ENCODE measurements at regions not wholly inside any gene's neighbourhood (a gene's known extent, or its start where the extent isn't known, plus 50 kb on each side); places are given as distances from the start of the nearest gene placed in this dataset.

- 57 to 63% (median 60%) methylated on average over 10 of the region's 10 CpGs for WGBS, 3 donors
These were observed 87.9 kb upstream of the LINGO1 start for GRCh38 chr15:77720655-77721054.

GRCh38 chr15:77720173-77720572 is 87.5 kb upstream of the LINGO1 start:
- WGBS, 3 donors = 29 to 62% (median 36%) methylated on average over 15 of the region's 15 CpGs
- Histone ChIP-seq H3K36me3 (ENCODE audit: control insufficient read depth in 3 of 3, insufficient read depth in 2 of 3, low read depth in 1 of 3, low read length in 3 of 3) (no peaks in the 10 kb centered on the region), H3K27ac (ENCODE audit: low read depth in 1 of 3, low read length in 2 of 3) (no peak overlapping the region), H3K27me3 (ENCODE audit: control insufficient read depth in 3 of 3, insufficient read depth in 3 of 3, low read length in 3 of 3) (peaks cover 0 to 7% (median 0%) of the 10 kb centered on the region in 3 donors), H3K4me1 (ENCODE audit: control insufficient read depth in 3 of 3, insufficient read depth in 2 of 3, low read depth in 1 of 3, low read length in 2 of 3) (no peaks in the 10 kb centered on the region), H3K9me3 (ENCODE audit: control insufficient read depth in 2 of 2, insufficient read depth in 1 of 2, low read depth in 1 of 2, low read length in 1 of 2) (no peaks in the 10 kb centered on the region), H3K4me3 (ENCODE audit: low read depth in 1 of 3, low read length in 3 of 3) (no peak overlapping the region)
- FAIRE-seq (no peak), DNase-seq (no peak)

More at GRCh38 chr15:77720655-77721054, 87.9 kb upstream of the LINGO1 start:
- Histone ChIP-seq H3K36me3 (ENCODE audit: control insufficient read depth in 3 of 3, insufficient read depth in 2 of 3, low read depth in 1 of 3, low read length in 3 of 3) (no peaks in the 10 kb centered on the region), H3K27me3 (ENCODE audit: control insufficient read depth in 3 of 3, insufficient read depth in 3 of 3, low read length in 3 of 3) (peaks cover 0 to 7% (median 0%) of the 10 kb centered on the region in 3 donors), H3K4me1 (ENCODE audit: control insufficient read depth in 3 of 3, insufficient read depth in 2 of 3, low read depth in 1 of 3, low read length in 2 of 3) (no peaks in the 10 kb centered on the region), H3K4me3 (ENCODE audit: low read depth in 1 of 3, low read length in 3 of 3) (no peak overlapping the region), H3K9me3 (ENCODE audit: control insufficient read depth in 2 of 2, insufficient read depth in 1 of 2, low read depth in 1 of 2, low read length in 1 of 2) (no peaks in the 10 kb centered on the region), H3K27ac (ENCODE audit: low read depth in 1 of 3, low read length in 2 of 3) (no peak overlapping the region)
- FAIRE-seq (no peak), DNase-seq (no peak)

GRCh38 chr15:77719450-77719849 is 86.7 kb upstream of the LINGO1 start:
- WGBS, 3 donors = 70 to 82% (median 71%) methylated on average over 11 of the region's 11 CpGs
- DNase-seq (no peak), FAIRE-seq (no peak)
- peaks cover 0 to 3% (median 0%) of the 10 kb centered on the region in 3 donors for H3K36me3 ChIP-seq (ENCODE audit: control insufficient read depth in 3 of 3, insufficient read depth in 2 of 3, low read depth in 1 of 3, low read length in 3 of 3)
- H3K27ac ChIP-seq (ENCODE audit: low read depth in 1 of 3, low read length in 2 of 3) = no peak overlapping the region
- H3K27me3 ChIP-seq (ENCODE audit: control insufficient read depth in 3 of 3, insufficient read depth in 3 of 3, low read length in 3 of 3) = peaks cover 0 to 7% (median 1%) of the 10 kb centered on the region in 3 donors
- H3K4me1 ChIP-seq (ENCODE audit: control insufficient read depth in 3 of 3, insufficient read depth in 2 of 3, low read depth in 1 of 3, low read length in 2 of 3) = no peaks in the 10 kb centered on the region
- H3K9me3 ChIP-seq (ENCODE audit: control insufficient read depth in 2 of 2, insufficient read depth in 1 of 2, low read depth in 1 of 2, low read length in 1 of 2) = no peaks in the 10 kb centered on the region
- H3K4me3 ChIP-seq (ENCODE audit: low read depth in 1 of 3, low read length in 3 of 3) = no peak overlapping the region

- WGBS, 3 donors = 44 to 54% (median 45%) methylated on average over 14 of the region's 14 CpGs
- Histone ChIP-seq H3K27me3 (ENCODE audit: control insufficient read depth in 3 of 3, insufficient read depth in 3 of 3, low read length in 3 of 3) (peaks cover 0 to 7% (median 3%) of the 10 kb centered on the region in 3 donors), H3K27ac (ENCODE audit: low read depth in 1 of 3, low read length in 2 of 3) (no peak overlapping the region), H3K9me3 (ENCODE audit: control insufficient read depth in 2 of 2, insufficient read depth in 1 of 2, low read depth in 1 of 2, low read length in 1 of 2) (no peaks in the 10 kb centered on the region), H3K4me3 (ENCODE audit: low read depth in 1 of 3, low read length in 3 of 3) (no peak overlapping the region), H3K36me3 (ENCODE audit: control insufficient read depth in 3 of 3, insufficient read depth in 2 of 3, low read depth in 1 of 3, low read length in 3 of 3) (peaks cover 0 to 3% (median 0%) of the 10 kb centered on the region in 3 donors), H3K4me1 (ENCODE audit: control insufficient read depth in 3 of 3, insufficient read depth in 2 of 3, low read depth in 1 of 3, low read length in 2 of 3) (no peaks in the 10 kb centered on the region)
- no peak for FAIRE-seq
- no peak for DNase-seq
These were observed 84.8 kb upstream of the LINGO1 start for GRCh38 chr15:77717333-77717990.

GRCh38 chr15:77716632-77717332 is 84.1 kb upstream of the LINGO1 start:
- no peak for DNase-seq
- no peak overlapping the region for H3K27ac ChIP-seq (ENCODE audit: low read depth in 1 of 3, low read length in 2 of 3)
- 23 to 30% (median 24%) methylated on average over 14 of the region's 14 CpGs for WGBS, 3 donors

GRCh38 chr15:77715860-77716259 is 83.1 kb upstream of the LINGO1 start:
- H3K36me3 ChIP-seq (ENCODE audit: control insufficient read depth in 3 of 3, insufficient read depth in 2 of 3, low read depth in 1 of 3, low read length in 3 of 3) = peaks cover 0 to 3% (median 0%) of the 10 kb centered on the region in 3 donors
- no peak overlapping the region for H3K27ac ChIP-seq (ENCODE audit: low read depth in 1 of 3, low read length in 2 of 3)
- no peak overlapping the region for H3K4me3 ChIP-seq (ENCODE audit: low read depth in 1 of 3, low read length in 3 of 3)
- DNase-seq (no peak), FAIRE-seq (no peak)
- no peaks in the 10 kb centered on the region for H3K9me3 ChIP-seq (ENCODE audit: control insufficient read depth in 2 of 2, insufficient read depth in 1 of 2, low read depth in 1 of 2, low read length in 1 of 2)
- H3K4me1 ChIP-seq (ENCODE audit: control insufficient read depth in 3 of 3, insufficient read depth in 2 of 3, low read depth in 1 of 3, low read length in 2 of 3) = no peaks in the 10 kb centered on the region
- H3K27me3 ChIP-seq (ENCODE audit: control insufficient read depth in 3 of 3, insufficient read depth in 3 of 3, low read length in 3 of 3) = peaks cover 0 to 5% (median 3%) of the 10 kb centered on the region in 3 donors
- 23 to 65% (median 43%) methylated on average over 5 of the region's 5 CpGs for WGBS, 3 donors

More at GRCh38 chr15:77716632-77717332, 84.1 kb upstream of the LINGO1 start:
- Histone ChIP-seq H3K36me3 (ENCODE audit: control insufficient read depth in 3 of 3, insufficient read depth in 2 of 3, low read depth in 1 of 3, low read length in 3 of 3) (peaks cover 0 to 3% (median 0%) of the 10 kb centered on the region in 3 donors), H3K4me1 (ENCODE audit: control insufficient read depth in 3 of 3, insufficient read depth in 2 of 3, low read depth in 1 of 3, low read length in 2 of 3) (no peaks in the 10 kb centered on the region), H3K9me3 (ENCODE audit: control insufficient read depth in 2 of 2, insufficient read depth in 1 of 2, low read depth in 1 of 2, low read length in 1 of 2) (no peaks in the 10 kb centered on the region), H3K27me3 (ENCODE audit: control insufficient read depth in 3 of 3, insufficient read depth in 3 of 3, low read length in 3 of 3) (peaks cover 0 to 7% (median 3%) of the 10 kb centered on the region in 3 donors), H3K4me3 (ENCODE audit: low read depth in 1 of 3, low read length in 3 of 3) (no peak overlapping the region)
- no peak for FAIRE-seq

GRCh38 chr15:77715051-77715450 is 82.3 kb upstream of the LINGO1 start:
- WGBS, 3 donors = 52 to 62% (median 54%) methylated on average over 6 of the region's 6 CpGs
- H3K4me1 ChIP-seq (ENCODE audit: control insufficient read depth in 3 of 3, insufficient read depth in 2 of 3, low read depth in 1 of 3, low read length in 2 of 3) = no peaks in the 10 kb centered on the region
- H3K27ac ChIP-seq (ENCODE audit: low read depth in 1 of 3, low read length in 2 of 3) = no peak overlapping the region
- H3K9me3 ChIP-seq (ENCODE audit: control insufficient read depth in 2 of 2, insufficient read depth in 1 of 2, low read depth in 1 of 2, low read length in 1 of 2) = no peaks in the 10 kb centered on the region
- peaks cover 0 to 3% (median 3%) of the 10 kb centered on the region in 3 donors for H3K27me3 ChIP-seq (ENCODE audit: control insufficient read depth in 3 of 3, insufficient read depth in 3 of 3, low read length in 3 of 3)
- peaks cover 0 to 3% (median 0%) of the 10 kb centered on the region in 3 donors for H3K36me3 ChIP-seq (ENCODE audit: control insufficient read depth in 3 of 3, insufficient read depth in 2 of 3, low read depth in 1 of 3, low read length in 3 of 3)
- DNase-seq (no peak), FAIRE-seq (no peak)
- H3K4me3 ChIP-seq (ENCODE audit: low read depth in 1 of 3, low read length in 3 of 3) = no peak overlapping the region

GRCh38 chr15:77714555-77714954 is 81.8 kb upstream of the LINGO1 start:
- H3K9me3 ChIP-seq (ENCODE audit: control insufficient read depth in 2 of 2, insufficient read depth in 1 of 2, low read depth in 1 of 2, low read length in 1 of 2) = no peaks in the 10 kb centered on the region
- DNase-seq (no peak), FAIRE-seq (no peak)
- H3K4me1 ChIP-seq (ENCODE audit: control insufficient read depth in 3 of 3, insufficient read depth in 2 of 3, low read depth in 1 of 3, low read length in 2 of 3) = no peaks in the 10 kb centered on the region
- WGBS, 3 donors = 52 to 67% (median 60%) methylated on average over 13 of the region's 13 CpGs
- H3K27ac ChIP-seq (ENCODE audit: low read depth in 1 of 3, low read length in 2 of 3) = no peak overlapping the region
- peaks cover 0 to 3% (median 0%) of the 10 kb centered on the region in 3 donors for H3K36me3 ChIP-seq (ENCODE audit: control insufficient read depth in 3 of 3, insufficient read depth in 2 of 3, low read depth in 1 of 3, low read length in 3 of 3)
- no peak overlapping the region for H3K4me3 ChIP-seq (ENCODE audit: low read depth in 1 of 3, low read length in 3 of 3)
- peaks cover 0 to 3% (median 3%) of the 10 kb centered on the region in 3 donors for H3K27me3 ChIP-seq (ENCODE audit: control insufficient read depth in 3 of 3, insufficient read depth in 3 of 3, low read length in 3 of 3)
